Omental fat pad (tissue), 3 donors: ENCODE measurements at regions not wholly inside any gene's neighbourhood (a gene's known extent, or its start where the extent isn't known, plus 50 kb on each side); places are given as distances from the start of the nearest gene placed in this dataset.

ENCODE experiments used
- ATAC-seq: fragments of 150-250 bp; one replicate; pipeline ENCODE4 v1.9.1; 2016; ENCODE audit warnings: mild to moderate bottlenecking, moderate library complexity; ENCODE audit not compliant: low FRiP score
- DNase-seq: peaks from one replicate; pipeline ENCODE4 v3.0.0-alpha.2; 2019; ENCODE audit warnings: low spot score
- TF ChIP-seq, protein P1 (sequence below), 3 donors: fragments of 450-650 bp; IDR thresholded peaks; one replicate each; pipeline ENCODE4 v1.5.1; 2016 to 2017; ENCODE audit warnings: antibody characterized with exemption in 3 of 3, mild to moderate bottlenecking in 3 of 3, moderate library complexity in 2 of 3

DNA sequence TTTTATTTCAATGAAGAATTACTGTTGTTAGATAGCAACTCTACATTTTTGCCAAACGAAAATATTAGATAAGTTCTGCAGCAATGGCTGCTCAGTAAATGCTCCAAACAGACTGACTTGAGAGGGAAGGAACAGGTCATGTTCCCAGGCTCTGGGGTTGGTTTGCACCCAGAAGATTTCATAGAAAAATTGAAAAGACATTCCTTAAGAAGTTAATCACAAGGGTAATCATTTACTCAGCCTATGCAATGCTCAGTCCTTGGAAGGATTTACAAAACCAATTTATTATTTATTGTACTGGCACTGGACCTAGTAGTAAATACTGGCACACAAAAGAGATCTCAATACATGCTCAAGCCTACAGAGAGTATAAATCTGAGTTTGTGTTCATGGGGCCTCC, 179.1 kb upstream of the MTNR1B start:
- no peak for ATAC-seq
- no peak for DNase-seq
- TF ChIP-seq, protein P1, sequence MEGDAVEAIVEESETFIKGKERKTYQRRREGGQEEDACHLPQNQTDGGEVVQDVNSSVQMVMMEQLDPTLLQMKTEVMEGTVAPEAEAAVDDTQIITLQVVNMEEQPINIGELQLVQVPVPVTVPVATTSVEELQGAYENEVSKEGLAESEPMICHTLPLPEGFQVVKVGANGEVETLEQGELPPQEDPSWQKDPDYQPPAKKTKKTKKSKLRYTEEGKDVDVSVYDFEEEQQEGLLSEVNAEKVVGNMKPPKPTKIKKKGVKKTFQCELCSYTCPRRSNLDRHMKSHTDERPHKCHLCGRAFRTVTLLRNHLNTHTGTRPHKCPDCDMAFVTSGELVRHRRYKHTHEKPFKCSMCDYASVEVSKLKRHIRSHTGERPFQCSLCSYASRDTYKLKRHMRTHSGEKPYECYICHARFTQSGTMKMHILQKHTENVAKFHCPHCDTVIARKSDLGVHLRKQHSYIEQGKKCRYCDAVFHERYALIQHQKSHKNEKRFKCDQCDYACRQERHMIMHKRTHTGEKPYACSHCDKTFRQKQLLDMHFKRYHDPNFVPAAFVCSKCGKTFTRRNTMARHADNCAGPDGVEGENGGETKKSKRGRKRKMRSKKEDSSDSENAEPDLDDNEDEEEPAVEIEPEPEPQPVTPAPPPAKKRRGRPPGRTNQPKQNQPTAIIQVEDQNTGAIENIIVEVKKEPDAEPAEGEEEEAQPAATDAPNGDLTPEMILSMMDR (IDR thresholded peaks at IDR 0.05) = no peak

DNA sequence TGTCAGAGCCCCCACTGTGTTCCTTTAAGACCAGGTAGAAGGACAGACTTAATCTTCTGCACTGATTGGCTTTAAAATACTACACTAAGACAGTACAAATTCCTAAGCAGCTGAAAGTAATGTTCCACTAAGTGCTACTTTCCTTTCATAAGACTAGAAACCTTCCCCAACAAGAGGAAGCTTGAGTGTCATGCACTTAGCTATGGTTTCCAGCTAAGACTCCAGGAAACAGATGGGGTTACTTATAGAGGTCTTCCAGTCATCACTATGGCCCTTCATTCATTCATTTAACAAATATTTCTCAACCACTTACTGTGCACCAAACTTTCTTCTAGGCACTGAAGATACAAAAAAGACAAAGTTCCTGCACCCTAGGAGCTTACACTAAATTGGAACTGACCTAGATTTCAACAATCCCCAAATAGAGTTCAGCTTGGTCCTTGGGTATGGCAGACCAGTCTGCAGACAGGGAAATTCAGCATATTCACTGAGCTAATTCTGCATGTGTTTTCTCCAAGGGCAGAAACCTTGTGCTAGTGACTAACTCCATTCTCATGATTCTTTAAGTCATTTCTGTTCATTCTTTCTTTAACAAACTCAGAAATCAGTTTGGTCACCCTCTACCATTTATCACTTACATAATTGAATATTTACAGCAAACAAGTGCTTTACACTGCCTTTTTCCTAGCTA, 178.4 kb upstream of the MTNR1B start:
- no peak for ATAC-seq
- TF ChIP-seq, protein P1 (IDR thresholded peaks at IDR 0.05) = no peak
- no peak for DNase-seq

DNA sequence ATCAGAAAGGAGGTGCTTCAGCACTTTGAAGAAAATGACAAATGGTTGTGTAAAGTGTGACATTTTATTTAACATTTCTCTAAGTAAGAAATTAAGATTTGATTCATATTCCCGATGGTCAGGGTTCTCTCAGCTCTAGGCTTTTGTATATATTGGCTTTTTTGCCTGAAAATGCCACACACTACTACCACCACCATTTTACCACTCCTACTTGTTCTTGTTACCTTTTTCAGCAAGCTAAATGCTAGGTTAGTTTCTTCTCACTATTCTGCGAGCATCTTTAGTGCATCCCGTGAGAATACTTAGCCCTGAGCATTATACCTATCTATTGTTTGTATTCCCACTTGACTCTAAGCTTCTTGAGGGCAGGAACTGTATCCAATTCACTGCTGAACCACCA, 177.6 kb upstream of the MTNR1B start:
- DNase-seq = no peak
- TF ChIP-seq, protein P1 (IDR thresholded peaks at IDR 0.05) = no peak
- ATAC-seq = no peak

DNA sequence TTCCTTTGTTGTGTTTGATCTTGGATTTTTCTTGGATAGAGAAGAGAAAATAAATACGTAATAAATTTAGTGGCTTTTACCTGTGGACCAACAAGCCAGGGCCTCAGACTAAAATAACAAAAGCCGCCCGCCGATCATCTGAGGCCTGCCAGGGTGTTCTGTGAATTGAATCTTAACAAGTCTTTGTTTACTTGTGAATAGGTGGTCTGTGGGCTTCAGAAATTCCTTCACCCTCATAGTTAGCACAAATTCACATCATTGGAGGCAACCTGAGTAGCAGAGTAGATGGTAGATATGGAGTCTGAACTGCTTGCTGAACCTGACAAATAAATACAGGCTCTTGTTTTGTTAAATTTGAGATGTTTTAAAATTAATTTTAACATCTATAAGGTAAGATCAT, 176.3 kb upstream of the MTNR1B start:
- ATAC-seq = no peak

DNA sequence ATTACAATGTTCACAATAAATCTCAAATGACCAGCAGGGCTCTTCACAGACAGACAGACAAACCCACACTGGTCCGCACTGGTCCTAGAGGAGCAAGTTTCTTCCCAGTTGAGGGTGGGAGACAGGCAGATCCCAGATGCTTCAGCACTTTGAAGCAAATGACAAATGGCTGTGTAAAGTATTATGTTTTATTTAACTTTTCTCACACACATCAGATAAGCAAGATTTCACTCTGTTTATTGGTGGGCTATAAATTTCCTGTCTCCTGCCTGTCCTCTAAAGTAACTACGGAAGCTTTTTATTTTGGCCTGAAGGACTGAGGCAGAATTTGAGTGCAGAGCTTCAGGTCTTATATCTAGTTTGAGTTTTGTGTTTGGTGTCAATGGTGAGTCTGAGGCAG, 174.7 kb upstream of the MTNR1B start:
- TF ChIP-seq, protein P1 (IDR thresholded peaks at IDR 0.05) = no peak
- no peak for ATAC-seq
- DNase-seq = no peak

More for the DNA sequence above, 176.3 kb upstream of the MTNR1B start:
- TF ChIP-seq, protein P1 (IDR thresholded peaks at IDR 0.05) = no peak
- no peak for DNase-seq

DNA sequence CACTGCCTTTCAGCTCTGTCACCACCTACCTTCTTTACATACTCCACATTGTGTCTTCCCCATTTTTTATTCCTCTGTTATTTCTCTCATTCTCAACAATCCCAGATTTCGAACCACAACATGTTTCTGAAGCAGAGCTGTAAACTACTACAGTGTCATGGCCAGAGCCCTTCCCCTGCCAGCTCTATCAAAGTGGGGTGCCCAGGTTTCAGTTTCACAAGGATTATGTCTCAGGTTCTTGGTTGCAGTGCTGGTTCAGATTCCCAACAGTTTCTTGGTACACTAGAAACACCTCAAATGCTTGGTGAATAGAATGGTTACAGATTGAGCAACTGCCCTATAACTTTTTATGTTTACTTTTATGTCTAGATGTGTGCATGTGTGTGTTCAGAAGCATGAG, 172.7 kb upstream of the MTNR1B start:
- TF ChIP-seq, protein P1 (IDR thresholded peaks at IDR 0.05) = no peak
- no peak for DNase-seq
- no peak for ATAC-seq

DNA sequence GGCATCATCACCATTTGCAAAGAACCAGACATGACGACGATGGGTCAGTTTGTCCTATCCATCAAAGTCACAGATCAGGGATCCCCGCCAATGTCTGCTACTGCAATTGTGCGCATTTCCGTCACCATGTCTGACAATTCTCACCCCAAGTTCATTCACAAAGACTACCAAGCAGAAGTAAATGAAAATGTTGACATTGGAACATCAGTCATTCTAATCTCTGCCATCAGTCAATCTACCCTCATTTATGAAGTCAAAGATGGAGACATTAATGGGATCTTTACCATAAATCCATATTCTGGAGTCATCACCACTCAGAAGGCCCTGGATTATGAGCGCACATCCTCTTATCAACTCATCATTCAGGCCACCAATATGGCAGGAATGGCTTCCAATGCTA, 171.6 kb upstream of the MTNR1B start:
- TF ChIP-seq, protein P1 (IDR thresholded peaks at IDR 0.05) = no peak
- no peak for DNase-seq
- no peak for ATAC-seq
